OCI-LY3 (cell line): ENCODE measurements at regions not wholly inside any gene's neighbourhood (a gene's known extent, or its start where the extent isn't known, plus 50 kb on each side); places are given as distances from the start of the nearest gene placed in this dataset.

Experiments
- CTCF ChIP-seq: fragments of 200-600, 300-600 bp; sonication (generic); IDR thresholded peaks from 2 replicates; pipeline ENCODE4 v1.5.1; 2014; ENCODE audit warnings: antibody characterized with exemption, low read length, low read depth
- EZH2phosphoT487 ChIP-seq: fragments of 200-600 bp; shearing (Covaris generic); IDR thresholded peaks from 2 replicates; pipeline ENCODE4 v1.6.1; 2018; ENCODE audit warnings: antibody characterized with exemption, mixed run types, low read depth

GRCh38 chr5:4738298-4738697 lies 401.8 kb upstream of the ADAMTS16 start:
- TF ChIP-seq EZH2phosphoT487 (no peak), CTCF (no peak)
